ENCODE measurements at regions not wholly inside any gene's neighbourhood (a gene's known extent, or its start where the extent isn't known, plus 50 kb on each side); places are given as distances from the start of the nearest gene placed in this dataset.
"Not testable (repeated sequence)": the region's sequence is repeated elsewhere in the genome, so short reads cannot be mapped to it uniquely, and the experiment has no call there.

DNA sequence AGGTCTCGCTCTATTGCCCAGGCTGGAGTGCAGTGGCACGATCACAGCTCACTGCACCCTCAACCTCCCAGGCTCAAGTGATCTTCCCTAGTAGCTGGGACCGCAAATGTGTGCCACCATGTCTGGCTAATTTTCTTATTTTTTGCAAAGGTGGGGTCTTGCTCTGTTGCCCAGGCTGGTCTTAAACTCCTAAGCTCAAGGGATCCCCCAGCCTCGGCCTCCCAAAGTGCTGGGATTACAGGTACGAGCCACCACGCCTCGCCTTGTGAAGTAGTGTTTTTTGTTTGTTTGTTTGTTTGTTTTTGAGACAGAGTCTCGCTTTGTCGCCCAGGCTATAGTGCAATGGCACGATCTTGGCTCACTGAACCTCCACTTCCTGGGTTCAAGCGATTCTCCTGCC is 125.5 kb downstream of the HAUS1 start:
- DNase-seq, result not testable (repeated sequence)

GRCh38 chr18:46236156-46236555 is 132.0 kb downstream of the HAUS1 start:
- DNase-seq, result no peak

GRCh38 chr18:46237891-46238290 is 133.7 kb downstream of the HAUS1 start:
- DNase-seq, result no peak

DNA sequence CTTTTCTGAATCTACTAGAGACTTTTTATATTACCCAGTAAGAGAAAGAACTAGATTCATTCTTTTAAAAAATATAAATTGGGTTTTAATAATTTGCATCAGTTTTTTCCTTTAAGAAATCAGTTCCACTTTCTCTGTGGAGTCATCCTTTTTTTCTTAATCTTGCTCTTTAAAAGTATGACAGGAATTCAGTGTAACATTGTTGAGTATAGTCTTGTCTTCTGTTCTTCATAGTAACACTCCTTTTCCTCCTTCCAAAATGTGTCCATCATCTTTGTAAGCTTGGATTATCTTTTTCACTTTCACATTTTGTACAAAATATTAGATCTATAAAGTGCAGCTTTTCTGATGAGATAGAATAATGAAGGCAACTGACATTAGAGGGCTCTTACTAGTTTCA is 135.4 kb downstream of the HAUS1 start:
- no peak for DNase-seq

DNA sequence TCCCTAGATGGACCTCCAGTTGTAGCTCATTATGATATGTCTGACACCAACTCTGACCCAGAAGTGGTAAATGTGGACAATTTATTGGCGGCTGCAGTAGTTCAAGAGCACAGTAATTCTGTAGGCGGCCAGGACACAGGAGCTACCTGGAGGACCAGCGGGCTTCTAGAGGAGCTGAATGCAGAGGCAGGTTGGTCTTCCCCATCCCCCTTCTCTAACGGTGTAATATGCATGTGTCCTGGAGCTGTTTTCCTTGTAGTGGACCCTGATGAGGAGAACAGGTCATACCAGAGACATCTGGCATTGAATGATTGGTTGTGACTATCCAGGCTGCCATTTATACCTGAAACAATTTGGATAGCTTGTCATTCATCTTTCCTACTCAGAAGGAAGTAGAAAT is 135.8 kb downstream of the HAUS1 start:
- no peak for DNase-seq

GRCh38 chr18:46241393-46241792 is 137.2 kb downstream of the HAUS1 start:
- DNase-seq, result not testable (repeated sequence)

DNA sequence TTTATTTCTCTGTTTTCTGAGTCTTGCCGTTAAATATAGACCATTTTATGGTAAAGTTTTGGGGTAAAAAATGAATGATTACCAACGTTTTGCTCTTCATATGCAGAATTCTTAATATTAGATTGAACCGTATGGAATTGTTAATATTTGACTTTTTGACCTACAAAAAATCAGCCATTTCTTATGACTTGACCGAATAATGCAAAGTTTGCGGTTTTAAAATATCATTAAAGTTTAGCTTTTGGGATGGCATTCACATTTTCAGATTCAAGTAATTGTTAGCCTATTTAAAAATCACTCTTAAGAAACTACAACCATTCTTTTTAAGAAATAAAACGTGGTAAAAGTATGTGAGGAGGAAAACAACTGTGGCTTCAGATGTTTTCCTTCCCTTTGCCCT is 138.0 kb downstream of the HAUS1 start:
- no peak for DNase-seq

DNA sequence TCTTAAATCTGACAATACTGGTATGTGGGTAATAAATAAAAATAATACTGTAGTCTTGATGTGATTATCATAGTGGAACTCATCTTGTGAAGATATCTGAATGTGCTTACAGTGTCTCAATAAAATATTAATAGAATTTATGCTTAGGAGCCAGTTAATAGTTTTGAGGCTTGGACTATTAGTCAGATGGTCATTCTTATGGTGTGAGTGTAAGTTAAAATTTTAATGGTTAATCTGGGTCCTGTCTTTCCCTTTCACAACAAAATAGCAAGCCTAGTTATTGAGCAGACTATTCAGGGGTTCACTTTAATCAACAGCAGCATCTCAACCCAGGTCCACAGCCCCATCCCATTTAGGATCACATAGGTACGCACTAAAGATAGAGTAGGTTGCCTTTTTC is 138.9 kb downstream of the HAUS1 start:
- no peak for DNase-seq

DNA sequence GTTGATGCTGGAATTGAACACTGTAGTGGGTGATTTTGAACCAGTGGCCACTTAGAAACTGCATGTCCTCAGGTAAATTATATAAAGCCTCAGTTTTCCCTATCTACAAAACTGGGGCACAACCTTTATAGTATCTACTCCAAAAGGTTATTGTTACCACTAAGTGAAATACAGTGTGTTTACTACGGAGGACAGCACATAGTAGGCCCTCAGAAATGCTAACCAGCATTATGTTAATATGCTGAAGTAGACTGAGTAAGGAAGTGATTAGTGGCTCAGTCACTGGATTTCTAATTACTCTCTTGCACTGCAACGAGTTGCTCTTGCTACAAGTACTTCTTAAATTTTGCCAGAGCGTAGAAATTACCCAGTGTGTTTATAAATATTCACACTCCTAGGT is 139.5 kb downstream of the HAUS1 start:
- DNase-seq, result no peak

- no peak for DNase-seq
Observed at GRCh38 chr18:46246101-46246500, 141.9 kb downstream of the HAUS1 start.

- no peak for DNase-seq
Observed at GRCh38 chr18:46247942-46248341, 143.8 kb downstream of the HAUS1 start.

- peak in 1 of 14 donors; percentile 10 for DNase-seq
Observed at GRCh38 chr18:46250084-46250811, 146.1 kb downstream of the HAUS1 start.

GRCh38 chr18:46250812-46251173 is 146.6 kb downstream of the HAUS1 start:
- no peak for DNase-seq

DNA sequence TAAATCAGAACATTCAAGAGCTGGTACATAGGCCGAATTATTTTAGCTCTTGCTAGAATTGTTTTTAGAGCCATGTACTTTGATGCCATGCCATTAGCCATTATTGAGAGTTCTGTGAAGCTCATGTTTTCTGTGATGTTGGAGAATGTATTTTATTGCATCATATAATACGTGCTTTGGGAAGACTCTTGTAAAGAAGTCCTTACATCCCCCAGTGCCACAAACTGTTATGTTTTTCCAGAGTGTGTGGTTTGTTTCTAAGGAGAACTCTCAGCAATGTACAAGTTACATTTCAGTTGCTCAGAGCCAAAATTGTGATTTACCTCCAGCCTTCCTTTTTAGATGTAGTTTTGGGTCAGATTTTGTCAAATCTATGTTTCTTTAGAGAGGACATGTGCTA is 148.6 kb downstream of the HAUS1 start:
- no peak for DNase-seq

DNA sequence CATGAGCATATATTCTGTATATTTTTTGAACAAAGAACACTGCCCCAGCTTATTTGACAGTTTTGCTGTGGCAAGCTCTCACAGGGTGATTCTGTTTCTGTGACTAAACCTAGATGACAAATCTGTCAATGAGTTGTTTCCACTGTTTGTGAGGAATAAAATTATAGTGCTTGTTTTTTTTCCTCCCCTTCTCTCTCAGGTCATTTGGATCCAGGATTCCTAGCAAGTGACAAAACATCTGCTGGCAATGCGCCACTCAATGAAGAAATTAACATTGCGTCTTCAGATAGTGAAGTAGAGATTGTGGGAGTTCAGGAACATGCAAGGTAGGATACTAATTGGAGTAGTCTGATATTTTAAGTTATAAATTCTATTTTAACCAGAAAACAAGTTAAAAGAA is 149.3 kb downstream of the HAUS1 start:
- DNase-seq, result no peak

DNA sequence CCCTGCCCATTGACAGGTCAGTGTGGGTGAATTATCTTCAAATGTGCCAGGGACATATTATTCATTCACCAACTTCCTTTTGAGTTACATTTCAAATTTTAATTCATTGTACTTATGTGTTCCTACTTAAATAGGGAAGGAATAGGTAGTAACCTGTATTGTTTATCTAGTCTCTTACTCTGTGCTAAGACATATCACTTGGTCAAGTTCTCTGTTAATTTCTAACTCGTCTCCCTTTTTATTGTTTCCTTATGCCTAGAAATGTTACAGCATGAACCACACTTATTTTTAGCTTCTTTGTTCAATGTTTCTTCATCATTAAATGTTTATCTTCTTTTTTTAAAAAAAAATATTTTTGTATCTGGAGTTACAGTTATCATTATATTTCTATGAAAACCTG is 151.9 kb downstream of the HAUS1 start:
- DNase-seq, result no peak

DNA sequence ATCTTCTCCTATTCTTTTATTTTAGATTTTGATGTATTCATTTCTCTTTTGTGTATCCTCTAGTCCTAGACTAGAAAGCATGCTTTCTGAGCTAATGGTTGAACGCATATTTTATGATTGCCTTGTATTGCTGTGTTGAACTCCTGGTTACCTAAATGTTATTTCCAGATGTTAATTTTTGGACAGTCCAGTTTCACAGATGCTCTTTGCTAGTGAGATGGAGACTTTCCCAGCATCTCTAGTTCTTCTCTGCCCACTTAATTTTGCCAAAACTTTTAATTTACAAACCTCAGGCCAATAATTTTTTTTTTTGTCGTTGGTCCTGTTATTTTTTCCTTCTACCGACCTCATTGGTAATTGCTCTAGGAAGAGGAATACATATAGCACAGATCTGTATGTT is 153.2 kb downstream of the HAUS1 start:
- DNase-seq, result no peak

DNA sequence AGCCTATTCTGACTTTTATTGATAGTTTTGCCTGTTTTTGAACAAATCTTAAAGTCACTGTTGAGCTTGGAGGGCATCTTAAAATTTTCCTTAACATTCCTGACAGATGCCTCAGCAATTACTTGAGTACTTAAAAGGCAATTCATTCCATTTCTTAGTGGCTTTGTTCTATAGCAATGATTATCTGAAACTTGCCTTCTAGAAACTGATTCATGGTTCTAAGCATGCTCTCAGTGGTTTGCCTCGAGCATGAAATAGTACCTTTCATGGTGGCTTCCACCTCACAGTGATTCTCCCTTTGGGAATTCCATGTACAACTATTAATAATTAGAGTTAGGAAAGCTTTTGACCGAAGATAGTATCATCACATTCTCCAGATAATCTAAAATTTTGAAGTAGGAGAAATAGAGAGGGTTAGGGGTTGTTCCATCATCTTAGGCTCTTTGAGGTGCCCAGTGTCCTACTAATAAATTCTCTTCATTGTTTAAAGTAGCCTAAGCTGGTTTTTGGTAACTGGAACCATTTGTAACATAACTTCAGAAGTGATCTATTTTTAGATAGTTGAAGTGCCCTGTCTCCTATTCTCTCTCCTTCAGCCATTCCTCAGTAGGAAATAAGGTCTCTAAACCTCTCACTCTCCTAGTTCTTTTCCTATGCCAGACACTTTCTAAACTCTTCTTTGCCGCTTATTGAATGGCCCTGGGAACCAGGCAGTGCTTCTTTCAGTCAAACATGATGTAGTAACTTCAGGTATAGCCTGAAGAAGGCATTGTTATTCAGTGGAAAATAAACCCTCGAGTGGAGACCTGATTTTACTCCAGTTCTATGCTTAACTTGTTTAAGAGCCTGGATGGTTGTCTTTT is 156.1 kb downstream of the HAUS1 start:
- DNase-seq, result no peak

DNA sequence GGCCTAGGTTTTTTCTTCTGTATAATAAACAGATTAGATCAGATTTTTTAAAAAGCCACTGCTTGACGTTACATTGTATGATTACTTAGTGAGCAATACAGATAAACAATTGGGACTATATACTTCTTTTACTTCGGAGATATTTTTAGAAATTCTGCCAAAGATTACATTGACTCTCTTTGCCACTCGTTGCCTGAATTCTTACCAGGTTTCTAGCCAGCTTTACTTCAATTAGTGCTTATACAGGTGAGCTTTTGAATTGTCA is 156.6 kb downstream of the HAUS1 start:
- no peak for DNase-seq

GRCh38 chr18:46261799-46262198 is 157.6 kb downstream of the HAUS1 start:
- DNase-seq, result no peak

DNA sequence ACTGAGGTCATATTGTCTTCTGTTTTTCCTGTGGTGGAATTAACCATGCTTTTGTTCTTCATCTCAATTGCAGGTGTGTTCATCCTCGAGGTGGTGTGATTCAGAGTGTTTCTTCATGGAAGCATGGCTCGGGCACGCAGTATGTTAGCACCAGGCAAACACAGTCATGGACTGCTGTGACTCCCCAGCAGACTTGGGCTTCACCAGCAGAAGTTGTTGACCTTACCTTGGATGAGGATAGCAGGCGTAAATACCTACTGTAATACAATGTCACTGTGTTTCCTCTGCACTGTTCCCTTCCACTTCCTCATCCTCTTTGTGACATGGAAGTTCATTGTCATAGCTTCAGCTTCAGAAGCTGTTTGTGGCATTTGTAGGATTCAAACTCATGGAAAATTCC is 158.7 kb downstream of the HAUS1 start:
- DNase-seq, result no peak

DNA sequence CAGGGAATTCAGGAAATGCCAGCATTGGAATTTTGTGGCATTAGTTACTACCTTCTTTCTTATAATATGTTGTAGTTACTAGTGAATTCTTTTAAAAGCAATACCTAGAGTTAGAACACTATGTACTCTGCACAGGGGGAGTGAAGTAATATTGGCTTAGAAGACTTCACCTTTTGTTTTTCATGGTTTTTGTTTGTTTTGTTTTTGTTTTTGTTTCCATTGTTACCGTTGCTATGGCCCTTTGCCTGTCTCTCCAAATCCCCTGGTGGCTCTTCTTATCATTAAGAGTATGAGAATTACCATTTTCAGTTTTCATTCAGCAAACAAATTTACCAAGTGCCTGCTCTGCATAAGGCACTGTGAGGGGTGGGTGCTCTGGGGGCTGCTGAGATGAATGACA is 160.1 kb downstream of the HAUS1 start:
- no peak for DNase-seq

DNA sequence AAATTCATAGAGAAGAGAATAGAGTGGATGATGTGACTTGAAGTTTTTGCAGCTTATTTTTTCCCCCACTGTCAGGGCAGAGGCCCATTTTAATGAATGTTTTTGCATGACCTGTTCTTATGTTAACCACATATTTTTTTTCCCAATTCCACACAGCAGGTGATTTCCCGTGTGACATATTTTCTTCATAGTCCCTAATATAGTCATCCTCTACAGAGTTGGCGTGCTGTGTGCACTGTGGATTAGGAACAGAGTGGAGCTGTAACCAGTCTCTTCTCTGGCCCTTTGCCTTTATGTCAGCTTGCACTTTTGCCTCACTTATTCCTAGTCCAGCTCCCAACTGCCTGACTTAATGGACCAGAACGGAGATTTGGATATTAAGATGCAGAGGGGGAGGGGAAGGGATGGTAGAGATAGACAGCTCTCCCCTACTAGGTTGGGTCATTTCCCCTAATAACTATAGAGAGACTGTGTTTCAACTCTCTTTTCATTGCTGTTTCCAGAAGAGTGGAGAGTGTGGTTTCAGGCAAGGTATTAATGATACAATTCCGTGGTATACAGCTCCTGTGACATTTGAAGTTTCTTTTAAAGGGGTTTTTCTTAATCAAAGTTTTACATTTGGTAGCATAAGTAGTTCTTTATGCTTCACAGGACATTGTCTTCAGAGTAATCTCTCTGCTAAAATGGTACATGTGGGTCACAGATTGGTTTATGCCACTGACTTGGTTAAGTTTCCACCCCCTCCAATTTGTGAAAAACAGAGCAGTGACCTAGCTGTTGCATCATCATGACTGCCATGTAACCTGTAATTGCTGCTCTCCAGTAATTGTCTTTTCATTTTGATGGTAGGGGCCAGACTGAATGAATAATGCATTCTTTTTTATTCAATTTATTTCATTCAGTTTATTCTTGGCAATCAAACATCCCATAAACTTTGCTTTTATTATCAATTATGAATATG is 161.3 kb downstream of the HAUS1 start:
- DNase-seq, result peak in 1 of 14 donors; percentile 6
